ENCODE measurements at regions not wholly inside any gene's neighbourhood (a gene's known extent, or its start where the extent isn't known, plus 50 kb on each side); places are given as distances from the start of the nearest gene placed in this dataset.

- TF ChIP-seq CTCF (IDR thresholded peaks at IDR 0.05; ENCODE audit: insufficient read depth, low read length, severe bottlenecking): no peak
- FAIRE-seq (no peak), DNase-seq (ENCODE audit: low read depth) (no peak)
- Histone ChIP-seq H3K27me3 (ENCODE audit: control insufficient read depth, insufficient read depth, low read length) (no peaks in the 10 kb centered on the region), H3K4me3 (ENCODE audit: low read depth, low read length) (no peak overlapping the region), H3K36me3 (ENCODE audit: control insufficient read depth, insufficient read depth, low read length) (no peaks in the 10 kb centered on the region)
Observed at GRCh38 chr7:138374119-138374693, 85.9 kb upstream of the TRIM24 start.

GRCh38 chr7:138377306-138377705 is 82.8 kb upstream of the TRIM24 start:
- no peak for TF ChIP-seq CTCF (IDR thresholded peaks at IDR 0.05; ENCODE audit: insufficient read depth, low read length, severe bottlenecking)
- no peaks in the 10 kb centered on the region for H3K36me3 ChIP-seq (ENCODE audit: control insufficient read depth, insufficient read depth, low read length)
- no peak overlapping the region for H3K4me3 ChIP-seq (ENCODE audit: low read depth, low read length)
- no peak for DNase-seq (ENCODE audit: low read depth)
- FAIRE-seq: no peak
- H3K27me3 ChIP-seq (ENCODE audit: control insufficient read depth, insufficient read depth, low read length): no peaks in the 10 kb centered on the region

- DNase-seq (ENCODE audit: low read depth): no peak
- Histone ChIP-seq H3K4me3 (ENCODE audit: low read depth, low read length) (no peak overlapping the region), H3K27me3 (ENCODE audit: control insufficient read depth, insufficient read depth, low read length) (no peaks in the 10 kb centered on the region), H3K36me3 (ENCODE audit: control insufficient read depth, insufficient read depth, low read length) (no peaks in the 10 kb centered on the region)
- TF ChIP-seq CTCF (IDR thresholded peaks at IDR 0.05; ENCODE audit: insufficient read depth, low read length, severe bottlenecking): no peak
- no peak for FAIRE-seq
Observed at GRCh38 chr7:138378741-138379559, 81.1 kb upstream of the TRIM24 start.

- DNase-seq (ENCODE audit: low read depth) (no peak), FAIRE-seq (no peak)
- Histone ChIP-seq H3K27me3 (ENCODE audit: control insufficient read depth, insufficient read depth, low read length) (no peaks in the 10 kb centered on the region), H3K4me3 (ENCODE audit: low read depth, low read length) (no peak overlapping the region), H3K36me3 (ENCODE audit: control insufficient read depth, insufficient read depth, low read length) (no peaks in the 10 kb centered on the region)
- no peak for TF ChIP-seq CTCF (IDR thresholded peaks at IDR 0.05; ENCODE audit: insufficient read depth, low read length, severe bottlenecking)
Observed at GRCh38 chr7:138382862-138383565, 77.0 kb upstream of the TRIM24 start.

- no peak for TF ChIP-seq CTCF (IDR thresholded peaks at IDR 0.05; ENCODE audit: insufficient read depth, low read length, severe bottlenecking)
- no peak overlapping the region for H3K4me3 ChIP-seq (ENCODE audit: low read depth, low read length)
- FAIRE-seq (no peak), DNase-seq (ENCODE audit: low read depth) (no peak)
- no peaks in the 10 kb centered on the region for H3K27me3 ChIP-seq (ENCODE audit: control insufficient read depth, insufficient read depth, low read length)
- no peaks in the 10 kb centered on the region for H3K36me3 ChIP-seq (ENCODE audit: control insufficient read depth, insufficient read depth, low read length)
Observed at GRCh38 chr7:138386821-138387220, 73.2 kb upstream of the TRIM24 start.
